K562 (cell line): ENCODE measurements at regions not wholly inside any gene's neighbourhood (a gene's known extent, or its start where the extent isn't known, plus 50 kb on each side); places are given as distances from the start of the nearest gene placed in this dataset.

Source experiments
- ATAC-seq: fragments of 200-7000 bp; cut with Tn5 transposase; 3 replicates; pipeline ENCODE4 v1.9.1; 2020; ENCODE audit warnings: moderate library complexity
- BruUV-seq: library from RNA; stranded (reverse); fragments of 400-500 nt; replicated peaks from 2 replicates; lab custom pipeline; 2021; lab: Mats Ljungman, UMichigan
- CTCF ChIA-PET: fragments of 300-600 bp; formaldehyde crosslinking; extraction: SDS; loops from one replicate; lab custom pipeline; 2021; ENCODE audit warnings: low intra/inter-chr PET ratio; lab: Yijun Ruan, JAX
- POLR2A ChIA-PET: fragments of 300-600, 350-650 bp; sonication (Branson Sonifier 250); formaldehyde crosslinking; extraction: SDS; loops from one replicate; lab custom pipeline; 2021; ENCODE audit warnings: antibody characterized with exemption, inconsistent platforms; lab: Yijun Ruan, JAX
- DNase-seq, 4 experiments: peaks; one replicate each; pipeline versions ENCODE4 v3.0.0 to v3.0.0-alpha.2; 2011 to 2018; ENCODE audit warnings: low spot score in 3 of 4, mixed read lengths in 3 of 4; ENCODE audit errors: extremely low read depth in 1 of 4
- FAIRE-seq: peaks from 2 replicates; lab custom pipeline; 2011; peaks lifted over from hg19 to GRCh38; lab: Jason Lieb, UNC
- H2AFZ ChIP-seq: 2 replicates; pipeline ENCODE4 v1.6.0; 2011; ENCODE audit warnings: low read depth, low read length, control low read depth, inconsistent platforms
- H3K27ac ChIP-seq: fragments of 200-600 bp; 3 replicates; pipeline ENCODE4 v1.8.0; 2011; ENCODE audit warnings: low read depth, mild to moderate bottlenecking, control low read depth, inconsistent platforms, low read length, moderate library complexity, mixed read lengths; ENCODE audit errors: extremely low read depth
- H3K27me3 ChIP-seq, 2 experiments: fragments of 300-600 bp in 1 of 2; 2 replicates in 1 of 2; 3 replicates in 1 of 2; pipeline versions ENCODE4 v1.6.0 to v1.8.0; 2011; ENCODE audit warnings: inconsistent platforms in 2 of 2, low read length in 2 of 2, mild to moderate bottlenecking in 1 of 2, mixed read lengths in 1 of 2, moderate library complexity in 1 of 2; ENCODE audit not compliant: control insufficient read depth in 2 of 2, insufficient read depth in 2 of 2
- H3K36me3 ChIP-seq: fragments of 300-600 bp; 3 replicates; pipeline ENCODE4 v1.8.0; 2011; ENCODE audit warnings: mild to moderate bottlenecking, low read length, inconsistent platforms; ENCODE audit not compliant: control insufficient read depth, insufficient read depth
- H3K4me1 ChIP-seq, 2 experiments: fragments of 200-600 bp in 1 of 2; replicated peaks in 1 of 2; 2 replicates in 1 of 2; 3 replicates in 1 of 2; pipeline versions ENCODE4 v1.5.1 to v1.8.0; 2011; ENCODE audit warnings: inconsistent platforms in 2 of 2, low read length in 2 of 2, mild to moderate bottlenecking in 1 of 2, mixed read lengths in 1 of 2, moderate library complexity in 1 of 2; ENCODE audit not compliant: control insufficient read depth in 2 of 2, insufficient read depth in 2 of 2
- H3K4me2 ChIP-seq: 2 replicates; pipeline ENCODE4 v1.6.1; 2011; ENCODE audit warnings: low read length, control low read depth, inconsistent platforms, mixed read lengths; ENCODE audit not compliant: insufficient read depth
- H3K4me3 ChIP-seq: fragments of 200-600 bp; sonication (generic), shearing (Covaris generic); 2 replicates; pipeline ENCODE4 v1.5.1; 2016; ENCODE audit warnings: control low read depth, inconsistent platforms
- H3K79me2 ChIP-seq: fragments of 200-600 bp; 3 replicates; pipeline ENCODE4 v1.8.0; 2011; ENCODE audit warnings: low read length, inconsistent platforms; ENCODE audit not compliant: control insufficient read depth, insufficient read depth
- H3K9ac ChIP-seq, 2 experiments: 2 replicates each; pipeline versions ENCODE4 v1.6.0 to v1.6.1; 2011; ENCODE audit warnings: low read depth in 2 of 2, low read length in 2 of 2, control low read depth in 1 of 2, inconsistent platforms in 1 of 2, mild to moderate bottlenecking in 1 of 2, mixed read lengths in 1 of 2; ENCODE audit not compliant: insufficient read depth in 1 of 2
- H3K9me1 ChIP-seq: one replicate; pipeline ENCODE4 v1.6.0; 2011; ENCODE audit warnings: inconsistent platforms, mild to moderate bottlenecking, low read length, moderate library complexity; ENCODE audit not compliant: control insufficient read depth, insufficient read depth
- H3K9me3 ChIP-seq: replicated peaks from 2 replicates; pipeline ENCODE4 v1.5.1; 2011; ENCODE audit warnings: low read depth, low read length, inconsistent platforms; ENCODE audit not compliant: control insufficient read depth, insufficient read depth
- H4K20me1 ChIP-seq: replicated peaks from 2 replicates; pipeline ENCODE4 v1.6.1; 2011; ENCODE audit warnings: low read length, inconsistent platforms, mixed read lengths; ENCODE audit not compliant: control insufficient read depth, insufficient read depth
- ADNP ChIP-seq: fragments of 200-800 bp; sonication (Bioruptor generic); IDR thresholded peaks from 2 replicates; pipeline ENCODE4 v1.6.1; 2016; ENCODE audit warnings: missing genetic modification characterization, missing compliant biosample characterization
- BDP1 ChIP-seq: IDR thresholded peaks from 3 replicates; pipeline ENCODE4 v1.6.1; 2011; ENCODE audit not compliant: insufficient read length, insufficient read depth
- COPS2 ChIP-seq: fragments of 450-650 bp; conservative IDR thresholded peaks from 2 replicates; pipeline ENCODE4 v1.6.1; 2016; ENCODE audit warnings: mild to moderate bottlenecking, moderate library complexity
- GABPB1 ChIP-seq: sonication (generic); formaldehyde crosslinking; IDR thresholded peaks from 2 replicates; pipeline ENCODE4 v1.8.0; 2022; ENCODE audit warnings: mild to moderate bottlenecking, missing genetic modification reagents
- MBD2 ChIP-seq: sonication (generic); IDR thresholded peaks from 2 replicates; pipeline ENCODE4 v1.6.1; 2016; ENCODE audit warnings: low read depth, borderline replicate concordance
- MEF2A ChIP-seq: IDR thresholded peaks from 2 replicates; pipeline ENCODE4 v1.6.1; 2011; ENCODE audit warnings: low read depth, mild to moderate bottlenecking, low read length, moderate library complexity; ENCODE audit not compliant: control insufficient read depth
- OTX1 ChIP-seq: fragments of 450-650 bp; formaldehyde crosslinking; IDR thresholded peaks from 2 replicates; pipeline ENCODE4 v1.4.0; 2022; ENCODE audit warnings: mild to moderate bottlenecking
- RBM17 ChIP-seq: fragments of 200-400 bp; formaldehyde crosslinking; IDR thresholded peaks from 2 replicates; pipeline ENCODE4 v1.6.1; 2017; ENCODE audit warnings: low read depth, mild to moderate bottlenecking, low read length, borderline replicate concordance
- SAP30 ChIP-seq: fragments of 200-600 bp; sonication (generic); IDR thresholded peaks from 2 replicates; pipeline ENCODE4 v1.6.1; 2012; ENCODE audit warnings: borderline replicate concordance, low read depth, mild to moderate bottlenecking, moderate library complexity, low read length, control low read depth, inconsistent platforms; ENCODE audit not compliant: insufficient read depth, poor library complexity, severe bottlenecking
- SMARCE1 ChIP-seq: fragments of 450-650 bp; IDR thresholded peaks from 2 replicates; pipeline ENCODE4 v1.7.1; 2016; ENCODE audit warnings: mild to moderate bottlenecking
- SREBF1 ChIP-seq: fragments of 150-350 bp; IDR thresholded peaks from 2 replicates; pipeline ENCODE4 v1.6.1; 2014; ENCODE audit warnings: antibody characterized with exemption, low read depth, low read length, borderline replicate concordance
- TEAD2 ChIP-seq: fragments of 450-650 bp; IDR thresholded peaks from 2 replicates; pipeline ENCODE4 v1.6.1; 2016; ENCODE audit warnings: missing genetic modification characterization, control low read depth, missing compliant biosample characterization
- WGBS: fragments of 100-300 bp; shearing (Covaris generic); methylation state at CpG from one replicate; pipeline ENCODE4 v1.1.6; 2016; ENCODE audit warnings: low coverage, mixed read lengths; ENCODE audit not compliant: insufficient coverage; ENCODE audit errors: missing lambda C conversion rate; 5-methylcytosine and 5-hydroxymethylcytosine counted together
- in situ Hi-C: fragments of 300-500 bp; cut with MboI; formaldehyde crosslinking; loops from 4 replicates; pipeline ENCODE4 v1.15.0; 2018; ENCODE audit warnings: inconsistent platforms, mixed read lengths
- intact Hi-C: fragments of 100-400 bp; cut with micrococcal nuclease; formaldehyde crosslinking; loops from 2 replicates; pipeline ENCODE4 v1.14.2; 2022
- TF ChIP-seq, protein P1 (sequence below): fragments of 450-650 bp; IDR thresholded peaks from 2 replicates; pipeline ENCODE4 v1.6.1; 2017; ENCODE audit warnings: mild to moderate bottlenecking, moderate library complexity
- TF ChIP-seq, protein P2 (sequence below): fragments of 250-450 bp; sonication (Bioruptor Pico); IDR thresholded peaks from 2 replicates; pipeline ENCODE4 v1.9.0; 2021; ENCODE audit warnings: mild to moderate bottlenecking, inconsistent platforms
- TF ChIP-seq, protein P3 (sequence below): fragments of 450-650 bp; IDR thresholded peaks from 2 replicates; pipeline ENCODE4 v1.6.1; 2017; ENCODE audit warnings: antibody characterized with exemption, mild to moderate bottlenecking

DNA sequence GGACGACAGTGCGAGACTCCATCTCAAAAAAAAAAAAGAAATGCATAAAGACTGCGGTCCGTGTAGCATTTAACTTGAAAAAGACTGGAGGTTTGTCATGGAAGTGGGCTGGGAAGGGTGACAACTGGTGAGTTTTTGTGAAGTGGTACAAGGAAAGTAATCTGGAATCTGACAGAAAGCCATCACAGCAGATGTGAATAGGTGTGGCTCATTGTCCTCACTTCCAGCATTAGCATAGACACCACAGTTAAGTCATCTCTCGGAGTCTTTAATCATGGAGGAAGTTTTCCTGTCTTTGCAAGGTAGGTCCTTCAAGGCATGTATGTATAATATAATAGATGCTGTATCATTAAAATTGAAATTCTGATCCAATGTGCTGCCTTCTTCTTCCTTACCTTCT lies 453.2 kb downstream of the TFAP2A start:
- Histone ChIP-seq H3K9me1 (no peaks in the 10 kb centered on the region), H3K4me1 (no peaks in the 10 kb centered on the region), H3K27ac (no peak overlapping the region), H3K9me3 (no peaks in the 10 kb centered on the region), H4K20me1 (no peaks in the 10 kb centered on the region), H3K27me3 (no peaks in the 10 kb centered on the region), H3K4me3 (no peak overlapping the region), H2AFZ (no peak overlapping the region), H3K36me3 (no peaks in the 10 kb centered on the region), H3K79me2 (no peaks in the 10 kb centered on the region), H3K4me2 (no peak overlapping the region), H3K9ac (no peak overlapping the region)
- no TSS peak for BruUV-seq
- ATAC-seq (no peak), DNase-seq (no peak), FAIRE-seq (no peak)
- CTCF ChIA-PET = no interaction called here
- 1% methylated on average over 5 of the region's 5 CpGs for WGBS
- intact Hi-C loops (no loop called here), in situ Hi-C loops (no loop called here)
- POLR2A ChIA-PET = no interaction called here
- TF ChIP-seq, protein P1, sequence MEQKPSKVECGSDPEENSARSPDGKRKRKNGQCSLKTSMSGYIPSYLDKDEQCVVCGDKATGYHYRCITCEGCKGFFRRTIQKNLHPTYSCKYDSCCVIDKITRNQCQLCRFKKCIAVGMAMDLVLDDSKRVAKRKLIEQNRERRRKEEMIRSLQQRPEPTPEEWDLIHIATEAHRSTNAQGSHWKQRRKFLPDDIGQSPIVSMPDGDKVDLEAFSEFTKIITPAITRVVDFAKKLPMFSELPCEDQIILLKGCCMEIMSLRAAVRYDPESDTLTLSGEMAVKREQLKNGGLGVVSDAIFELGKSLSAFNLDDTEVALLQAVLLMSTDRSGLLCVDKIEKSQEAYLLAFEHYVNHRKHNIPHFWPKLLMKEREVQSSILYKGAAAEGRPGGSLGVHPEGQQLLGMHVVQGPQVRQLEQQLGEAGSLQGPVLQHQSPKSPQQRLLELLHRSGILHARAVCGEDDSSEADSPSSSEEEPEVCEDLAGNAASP = no peak
- TF ChIP-seq SREBF1 (no peak), BDP1 (no peak), COPS2 (no peak), MBD2 (no peak), OTX1 (CRISPR knock-in tag) (no peak), MEF2A (no peak), SMARCE1 (no peak), SAP30 (no peak), GABPB1 (CRISPR knock-in tag) (no peak), TEAD2 (tag) (no peak), RBM17 (no peak), ADNP (tag) (no peak)
- TF ChIP-seq, protein P2, sequence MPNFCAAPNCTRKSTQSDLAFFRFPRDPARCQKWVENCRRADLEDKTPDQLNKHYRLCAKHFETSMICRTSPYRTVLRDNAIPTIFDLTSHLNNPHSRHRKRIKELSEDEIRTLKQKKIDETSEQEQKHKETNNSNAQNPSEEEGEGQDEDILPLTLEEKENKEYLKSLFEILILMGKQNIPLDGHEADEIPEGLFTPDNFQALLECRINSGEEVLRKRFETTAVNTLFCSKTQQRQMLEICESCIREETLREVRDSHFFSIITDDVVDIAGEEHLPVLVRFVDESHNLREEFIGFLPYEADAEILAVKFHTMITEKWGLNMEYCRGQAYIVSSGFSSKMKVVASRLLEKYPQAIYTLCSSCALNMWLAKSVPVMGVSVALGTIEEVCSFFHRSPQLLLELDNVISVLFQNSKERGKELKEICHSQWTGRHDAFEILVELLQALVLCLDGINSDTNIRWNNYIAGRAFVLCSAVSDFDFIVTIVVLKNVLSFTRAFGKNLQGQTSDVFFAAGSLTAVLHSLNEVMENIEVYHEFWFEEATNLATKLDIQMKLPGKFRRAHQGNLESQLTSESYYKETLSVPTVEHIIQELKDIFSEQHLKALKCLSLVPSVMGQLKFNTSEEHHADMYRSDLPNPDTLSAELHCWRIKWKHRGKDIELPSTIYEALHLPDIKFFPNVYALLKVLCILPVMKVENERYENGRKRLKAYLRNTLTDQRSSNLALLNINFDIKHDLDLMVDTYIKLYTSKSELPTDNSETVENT = no peak
- TF ChIP-seq, protein P3, sequence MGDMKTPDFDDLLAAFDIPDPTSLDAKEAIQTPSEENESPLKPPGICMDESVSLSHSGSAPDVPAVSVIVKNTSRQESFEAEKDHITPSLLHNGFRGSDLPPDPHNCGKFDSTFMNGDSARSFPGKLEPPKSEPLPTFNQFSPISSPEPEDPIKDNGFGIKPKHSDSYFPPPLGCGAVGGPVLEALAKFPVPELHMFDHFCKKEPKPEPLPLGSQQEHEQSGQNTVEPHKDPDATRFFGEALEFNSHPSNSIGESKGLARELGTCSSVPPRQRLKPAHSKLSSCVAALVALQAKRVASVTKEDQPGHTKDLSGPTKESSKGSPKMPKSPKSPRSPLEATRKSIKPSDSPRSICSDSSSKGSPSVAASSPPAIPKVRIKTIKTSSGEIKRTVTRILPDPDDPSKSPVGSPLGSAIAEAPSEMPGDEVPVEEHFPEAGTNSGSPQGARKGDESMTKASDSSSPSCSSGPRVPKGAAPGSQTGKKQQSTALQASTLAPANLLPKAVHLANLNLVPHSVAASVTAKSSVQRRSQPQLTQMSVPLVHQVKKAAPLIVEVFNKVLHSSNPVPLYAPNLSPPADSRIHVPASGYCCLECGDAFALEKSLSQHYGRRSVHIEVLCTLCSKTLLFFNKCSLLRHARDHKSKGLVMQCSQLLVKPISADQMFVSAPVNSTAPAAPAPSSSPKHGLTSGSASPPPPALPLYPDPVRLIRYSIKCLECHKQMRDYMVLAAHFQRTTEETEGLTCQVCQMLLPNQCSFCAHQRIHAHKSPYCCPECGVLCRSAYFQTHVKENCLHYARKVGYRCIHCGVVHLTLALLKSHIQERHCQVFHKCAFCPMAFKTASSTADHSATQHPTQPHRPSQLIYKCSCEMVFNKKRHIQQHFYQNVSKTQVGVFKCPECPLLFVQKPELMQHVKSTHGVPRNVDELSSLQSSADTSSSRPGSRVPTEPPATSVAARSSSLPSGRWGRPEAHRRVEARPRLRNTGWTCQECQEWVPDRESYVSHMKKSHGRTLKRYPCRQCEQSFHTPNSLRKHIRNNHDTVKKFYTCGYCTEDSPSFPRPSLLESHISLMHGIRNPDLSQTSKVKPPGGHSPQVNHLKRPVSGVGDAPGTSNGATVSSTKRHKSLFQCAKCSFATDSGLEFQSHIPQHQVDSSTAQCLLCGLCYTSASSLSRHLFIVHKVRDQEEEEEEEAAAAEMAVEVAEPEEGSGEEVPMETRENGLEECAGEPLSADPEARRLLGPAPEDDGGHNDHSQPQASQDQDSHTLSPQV = no peak
